ENCODE measurements at regions not wholly inside any gene's neighbourhood (a gene's known extent, or its start where the extent isn't known, plus 50 kb on each side); places are given as distances from the start of the nearest gene placed in this dataset.

DNA sequence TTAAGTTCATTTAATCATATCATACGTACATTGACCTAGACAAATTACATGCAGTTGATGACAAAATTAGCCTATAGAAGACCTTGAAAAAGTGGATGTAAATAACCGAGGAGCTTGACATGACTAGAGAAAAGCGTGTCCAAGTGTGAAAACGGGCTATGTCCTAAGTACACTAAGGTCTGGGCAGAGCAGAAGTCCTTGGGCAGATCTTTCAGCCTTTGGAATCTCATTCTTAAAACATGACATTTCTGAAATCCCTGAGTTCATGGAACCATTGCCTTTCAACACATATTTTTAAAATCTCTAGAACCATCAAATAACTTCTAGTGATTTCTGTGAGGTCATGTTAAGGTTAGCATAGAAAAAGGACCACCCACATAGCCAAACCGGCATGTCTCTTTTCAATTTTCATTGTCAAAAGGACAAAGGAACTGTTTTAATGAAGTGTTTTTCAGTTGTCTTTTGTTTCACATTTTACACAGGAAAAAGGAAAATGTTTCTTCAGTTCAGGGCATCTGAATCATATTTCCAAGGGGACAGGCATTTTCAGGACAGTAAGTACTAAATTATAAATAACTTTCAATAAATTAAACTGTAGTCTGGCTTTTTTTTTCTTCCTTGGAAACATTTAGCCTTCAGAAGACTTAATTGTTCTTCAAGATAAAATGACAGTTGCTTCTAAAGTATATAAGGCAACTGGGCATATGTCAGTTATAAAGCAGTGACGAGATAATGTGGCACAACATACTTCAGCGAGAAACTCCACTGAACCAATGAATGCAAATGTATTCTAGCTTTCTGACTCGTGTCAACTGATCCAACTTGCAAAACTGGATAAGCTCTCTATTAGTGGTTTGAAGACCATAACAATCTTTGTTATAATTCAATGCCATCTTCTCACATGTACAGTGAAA lies 416.8 kb downstream of the NFIB start:
- no peak overlapping the region for H3K27ac ChIP-seq
- no peak for TF ChIP-seq CTCF (conservative IDR thresholded peaks at IDR 0.05)

DNA sequence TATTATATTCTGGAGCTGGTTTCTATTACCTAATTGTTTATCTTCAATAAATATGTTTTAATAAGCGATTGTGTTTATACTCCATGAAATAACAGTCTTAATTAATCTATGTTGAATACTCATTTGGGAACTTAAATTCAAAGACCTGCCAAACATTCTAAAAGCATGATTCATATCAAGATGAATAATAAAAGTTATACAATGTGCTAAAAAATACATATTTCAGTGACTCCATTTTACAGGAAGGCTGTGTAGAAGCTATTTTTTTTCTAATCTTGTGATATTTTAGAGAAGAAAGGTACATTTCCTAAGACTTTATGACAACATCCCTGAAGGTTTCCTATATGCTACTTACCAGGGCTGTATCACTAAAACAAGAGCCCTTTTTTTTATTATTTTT lies 417.9 kb downstream of the NFIB start:
- H3K27ac ChIP-seq = no peak overlapping the region
- no peak for TF ChIP-seq CTCF (conservative IDR thresholded peaks at IDR 0.05)

DNA sequence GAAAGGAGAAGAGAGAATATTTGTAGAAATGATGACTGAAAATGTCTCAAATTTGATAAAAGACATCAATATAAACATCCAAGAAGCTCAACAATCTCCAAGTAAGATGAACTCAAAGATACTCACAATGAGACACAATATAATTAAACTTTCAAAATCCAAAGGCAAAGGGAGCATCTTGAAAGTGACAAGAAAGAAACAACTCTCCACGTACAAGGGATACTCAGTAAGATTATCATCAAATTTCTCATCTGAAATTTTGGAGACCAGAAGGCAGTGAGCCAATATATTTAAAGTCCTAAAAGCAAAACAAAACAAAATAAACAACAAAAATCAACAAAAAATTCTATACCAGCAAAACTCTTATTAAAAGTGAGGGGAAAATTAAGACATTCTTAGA lies 428.7 kb downstream of the NFIB start:
- no peak overlapping the region for H3K27ac ChIP-seq
- TF ChIP-seq CTCF (conservative IDR thresholded peaks at IDR 0.05) = no peak

DNA sequence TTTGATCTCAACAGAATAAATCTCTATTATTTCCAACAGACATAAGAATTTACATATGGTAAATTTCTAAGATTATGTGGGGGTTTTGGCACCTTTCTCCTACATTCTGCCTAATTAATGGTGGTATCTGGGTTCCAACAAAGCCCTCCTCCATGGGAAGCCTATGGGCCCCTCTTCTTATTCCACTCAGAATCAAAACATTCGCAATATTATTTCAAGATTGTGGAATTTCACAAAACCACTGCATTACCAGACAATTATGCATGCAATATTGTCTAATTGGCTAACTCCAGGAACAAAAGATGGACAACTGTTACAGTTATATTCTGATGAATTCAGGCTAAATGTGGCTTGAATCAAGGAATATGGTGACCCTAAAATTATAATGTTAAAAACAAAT lies 434.0 kb downstream of the NFIB start:
- H3K27ac ChIP-seq = no peak overlapping the region; the same call in 1 of the 2 replicates

GRCh38 chr9:13879011-13879410 lies 434.9 kb downstream of the NFIB start:
- H3K27ac ChIP-seq = peak overlapping the region; percentile 1; the same call in 1 of the 2 replicates
- TF ChIP-seq CTCF (conservative IDR thresholded peaks at IDR 0.05) = no peak

More for the DNA sequence above, 434.0 kb downstream of the NFIB start:
- TF ChIP-seq CTCF (conservative IDR thresholded peaks at IDR 0.05) = no peak

GRCh38 chr9:13878241-13878711 lies 435.7 kb downstream of the NFIB start:
- TF ChIP-seq CTCF (conservative IDR thresholded peaks at IDR 0.05) = no peak
- H3K27ac ChIP-seq = no peak overlapping the region

- H3K27ac ChIP-seq = no peak overlapping the region
- no peak for TF ChIP-seq CTCF (conservative IDR thresholded peaks at IDR 0.05)
Measured at GRCh38 chr9:13876741-13877140, 437.2 kb downstream of the NFIB start.
